Esophagus mucosa (tissue), 1 donor: ENCODE measurements at regions not wholly inside any gene's neighbourhood (a gene's known extent, or its start where the extent isn't known, plus 50 kb on each side); places are given as distances from the start of the nearest gene placed in this dataset.

Experiments used
- ATAC-seq: fragments of 200-7000 bp; cut with Tn5 transposase; one replicate; pipeline ENCODE4 v1.9.1; 2020
- donor health status: DM: yes; HTN: yes; CAD: no.

- no peak for ATAC-seq
Observed at GRCh38 chr9:115966660-115967059, 186.9 kb upstream of the PAPPA start.

- ATAC-seq = peak; percentile 68
Observed at GRCh38 chr9:115969096-115969495, 184.5 kb upstream of the PAPPA start.

GRCh38 chr9:115972362-115972761 is 181.2 kb upstream of the PAPPA start:
- ATAC-seq = peak; percentile 43

- ATAC-seq = no peak
Observed at GRCh38 chr9:115972843-115973595, 180.6 kb upstream of the PAPPA start.

GRCh38 chr9:115976781-115977180 is 176.8 kb upstream of the PAPPA start:
- ATAC-seq = no peak

GRCh38 chr9:115978091-115978490 is 175.5 kb upstream of the PAPPA start:
- ATAC-seq = no peak

GRCh38 chr9:115978659-115979096 is 174.9 kb upstream of the PAPPA start:
- ATAC-seq = peak; percentile 69

GRCh38 chr9:115980054-115980453 is 173.5 kb upstream of the PAPPA start:
- ATAC-seq = no peak

- no peak for ATAC-seq
Observed at GRCh38 chr9:115980502-115980901, 173.1 kb upstream of the PAPPA start.

- no peak for ATAC-seq
Observed at GRCh38 chr9:115980976-115981375, 172.6 kb upstream of the PAPPA start.

- no peak for ATAC-seq
Observed at GRCh38 chr9:115983366-115983765, 170.2 kb upstream of the PAPPA start.

- no peak for ATAC-seq
Observed at GRCh38 chr9:115985657-115986056, 167.9 kb upstream of the PAPPA start.

GRCh38 chr9:115986508-115986907 is 167.1 kb upstream of the PAPPA start:
- ATAC-seq = no peak

- ATAC-seq = no peak
Observed at GRCh38 chr9:115988701-115989100, 164.9 kb upstream of the PAPPA start.

GRCh38 chr9:115989831-115990230 is 163.8 kb upstream of the PAPPA start:
- ATAC-seq = no peak

- ATAC-seq = no peak
Observed at GRCh38 chr9:115992834-115993233, 160.8 kb upstream of the PAPPA start.

GRCh38 chr9:115997923-115998322 is 155.7 kb upstream of the PAPPA start:
- ATAC-seq = no peak

- ATAC-seq = no peak
Observed at GRCh38 chr9:115998666-115999065, 154.9 kb upstream of the PAPPA start.

GRCh38 chr9:115999498-115999897 is 154.1 kb upstream of the PAPPA start:
- ATAC-seq = no peak

- ATAC-seq = no peak
Observed at GRCh38 chr9:116000748-116001329, 152.8 kb upstream of the PAPPA start.

GRCh38 chr9:116002181-116002580 is 151.4 kb upstream of the PAPPA start:
- no peak for ATAC-seq

GRCh38 chr9:116002624-116003023 is 151.0 kb upstream of the PAPPA start:
- peak; percentile 99 for ATAC-seq

- ATAC-seq = no peak
Observed at GRCh38 chr9:116003397-116003796, 150.2 kb upstream of the PAPPA start.

GRCh38 chr9:116005205-116005604 is 148.4 kb upstream of the PAPPA start:
- peak; percentile 36 for ATAC-seq
